HG02759 (cell line): ENCODE measurements at regions not wholly inside any gene's neighbourhood (a gene's known extent, or its start where the extent isn't known, plus 50 kb on each side); places are given as distances from the start of the nearest gene placed in this dataset.

Experiments used
- ATAC-seq: cut with Tn5 transposase; IDR thresholded peaks from one replicate; pipeline ENCODE4 v1.9.1; 2021; ENCODE audit warnings: mild to moderate bottlenecking, moderate library complexity; ENCODE audit not compliant: unreplicated experiment

- ATAC-seq: no peak
These were observed 172.3 kb upstream of the TBCA start for GRCh38 chr5:77948476-77948875.

- no peak for ATAC-seq
These were observed 170.9 kb upstream of the TBCA start for GRCh38 chr5:77947041-77947428.

- no peak for ATAC-seq
These were observed 170.4 kb upstream of the TBCA start for GRCh38 chr5:77946381-77947040.

- no peak for ATAC-seq
These were observed 169.7 kb upstream of the TBCA start for GRCh38 chr5:77945874-77946273.

- ATAC-seq: no peak
These were observed 168.7 kb upstream of the TBCA start for GRCh38 chr5:77944757-77945340.

- ATAC-seq: no peak
These were observed 167.7 kb upstream of the TBCA start for GRCh38 chr5:77943851-77944250.

GRCh38 chr5:77942578-77943239, 166.6 kb upstream of the TBCA start:
- ATAC-seq: no peak

- peak; percentile 81 for ATAC-seq
These were observed 161.1 kb upstream of the TBCA start for GRCh38 chr5:77937015-77937908.

GRCh38 chr5:77936365-77936693, 160.2 kb upstream of the TBCA start:
- no peak for ATAC-seq

GRCh38 chr5:77935506-77936364, 159.6 kb upstream of the TBCA start:
- peak; percentile 69 for ATAC-seq

- ATAC-seq: no peak
These were observed 152.7 kb upstream of the TBCA start for GRCh38 chr5:77928776-77929300.

GRCh38 chr5:77926337-77926736, 150.2 kb upstream of the TBCA start:
- no peak for ATAC-seq

- no peak for ATAC-seq
These were observed 149.4 kb upstream of the TBCA start for GRCh38 chr5:77925503-77925902.

- no peak for ATAC-seq
These were observed 147.9 kb upstream of the TBCA start for GRCh38 chr5:77924081-77924480.

GRCh38 chr5:77923666-77924065, 147.5 kb upstream of the TBCA start:
- ATAC-seq: no peak

- ATAC-seq: no peak
These were observed 145.1 kb upstream of the TBCA start for GRCh38 chr5:77921094-77921768.

- ATAC-seq: no peak
These were observed 144.4 kb upstream of the TBCA start for GRCh38 chr5:77920359-77921058.

GRCh38 chr5:77915346-77915745, 139.2 kb upstream of the TBCA start:
- ATAC-seq: no peak

GRCh38 chr5:77912721-77913120, 136.6 kb upstream of the TBCA start:
- ATAC-seq: no peak
